SK-N-MC (cell line): ENCODE measurements at regions not wholly inside any gene's neighbourhood (a gene's known extent, or its start where the extent isn't known, plus 50 kb on each side); places are given as distances from the start of the nearest gene placed in this dataset.

Source experiments
- DNase-seq: peaks from one replicate; pipeline ENCODE4 v3.0.0-alpha.2; 2011; ENCODE audit warnings: low read depth, low spot score
- H3K27ac ChIP-seq: fragments of 200-600 bp; sonication (generic); 2 replicates; pipeline ENCODE4 v1.5.1; 2016; ENCODE audit warnings: mixed run types
- H3K36me3 ChIP-seq: fragments of 200-600 bp; sonication (generic); 2 replicates; pipeline ENCODE4 v1.6.1; 2017; ENCODE audit warnings: antibody characterized with exemption, low read length, mixed read lengths; ENCODE audit not compliant: insufficient read depth
- H3K4me3 ChIP-seq: fragments of 200-600 bp; sonication (generic); 2 replicates; pipeline ENCODE4 v1.5.1; 2016
- H3K9ac ChIP-seq: fragments of 200-600 bp; sonication (generic); 2 replicates; pipeline ENCODE4 v1.8.0; 2017; ENCODE audit warnings: mixed run types, mixed read lengths; ENCODE audit not compliant: insufficient read length
- H3K9me3 ChIP-seq: fragments of 200-600 bp; sonication (generic); 2 replicates; pipeline ENCODE4 v1.6.1; 2017; ENCODE audit warnings: low read depth, mild to moderate bottlenecking, antibody characterized with exemption, low read length, moderate library complexity, mixed read lengths
- EZH2 ChIP-seq: fragments of 200-600 bp; sonication (generic); IDR thresholded peaks from one replicate; pipeline ENCODE4 v1.6.1; 2017; ENCODE audit warnings: antibody characterized with exemption
- FOXP2 ChIP-seq: optimal IDR thresholded peaks from 2 replicates; pipeline ENCODE3; 2011; ENCODE audit warnings: mild to moderate bottlenecking, moderate library complexity; ENCODE audit not compliant: insufficient read depth; ENCODE audit errors: extremely low read length, control extremely low read depth
- POLR2AphosphoS5 ChIP-seq: IDR thresholded peaks from 2 replicates; pipeline ENCODE4 v1.6.1; 2012; ENCODE audit warnings: mild to moderate bottlenecking, low read depth, low read length, borderline replicate concordance

GRCh38 chr2:120572226-120572625, 163.4 kb upstream of the GLI2 start:
- Histone ChIP-seq H3K4me3 (no peak overlapping the region), H3K36me3 (no peaks in the 10 kb centered on the region), H3K27ac (no peak overlapping the region), H3K9ac (no peak overlapping the region), H3K9me3 (no peaks in the 10 kb centered on the region)
- TF ChIP-seq FOXP2 (no peak), POLR2AphosphoS5 (no peak), EZH2 (no peak)
- no peak for DNase-seq

- no peak for DNase-seq
- TF ChIP-seq EZH2, result no peak
- no peak for TF ChIP-seq POLR2AphosphoS5
- TF ChIP-seq FOXP2, result no peak
- H3K4me3 ChIP-seq, result no peak overlapping the region
- H3K9ac ChIP-seq, result no peak overlapping the region
- no peaks in the 10 kb centered on the region for H3K36me3 ChIP-seq
- no peak overlapping the region for H3K27ac ChIP-seq
- H3K9me3 ChIP-seq, result no peaks in the 10 kb centered on the region
Observed at GRCh38 chr2:120574620-120575019, 161.0 kb upstream of the GLI2 start.

- Histone ChIP-seq H3K36me3 (no peaks in the 10 kb centered on the region), H3K9ac (no peak overlapping the region), H3K27ac (no peak overlapping the region), H3K9me3 (no peaks in the 10 kb centered on the region), H3K4me3 (no peak overlapping the region)
- DNase-seq, result no peak
- no peak for TF ChIP-seq EZH2
- TF ChIP-seq FOXP2, result no peak
- no peak for TF ChIP-seq POLR2AphosphoS5
Observed at GRCh38 chr2:120575966-120576365, 159.7 kb upstream of the GLI2 start.

GRCh38 chr2:120576509-120577474, 158.9 kb upstream of the GLI2 start:
- H3K9me3 ChIP-seq, result no peaks in the 10 kb centered on the region
- H3K9ac ChIP-seq, result no peak overlapping the region
- no peak overlapping the region for H3K27ac ChIP-seq
- peak overlapping the region; percentile 40; the same call in 1 of the 2 replicates for H3K4me3 ChIP-seq
- H3K36me3 ChIP-seq, result no peaks in the 10 kb centered on the region
- peak; percentile 58 for DNase-seq
- TF ChIP-seq POLR2AphosphoS5 (no peak), EZH2 (no peak), FOXP2 (no peak)

GRCh38 chr2:120577721-120578295, 157.9 kb upstream of the GLI2 start:
- Histone ChIP-seq H3K36me3 (no peaks in the 10 kb centered on the region), H3K9ac (no peak overlapping the region), H3K9me3 (no peaks in the 10 kb centered on the region), H3K4me3 (no peak overlapping the region), H3K27ac (no peak overlapping the region)
- TF ChIP-seq FOXP2 (no peak), EZH2 (no peak), POLR2AphosphoS5 (no peak)
- no peak for DNase-seq

GRCh38 chr2:120578576-120579352, 156.9 kb upstream of the GLI2 start:
- H3K4me3 ChIP-seq, result no peak overlapping the region
- no peak overlapping the region for H3K9ac ChIP-seq
- H3K9me3 ChIP-seq, result no peaks in the 10 kb centered on the region
- DNase-seq, result no peak
- H3K27ac ChIP-seq, result no peak overlapping the region
- H3K36me3 ChIP-seq, result no peaks in the 10 kb centered on the region
- no peak for TF ChIP-seq FOXP2
- no peak for TF ChIP-seq POLR2AphosphoS5
- TF ChIP-seq EZH2, result no peak

- Histone ChIP-seq H3K36me3 (no peaks in the 10 kb centered on the region), H3K9me3 (no peaks in the 10 kb centered on the region), H3K9ac (no peak overlapping the region), H3K27ac (no peak overlapping the region), H3K4me3 (no peak overlapping the region)
- DNase-seq, result no peak
- TF ChIP-seq FOXP2 (no peak), EZH2 (no peak), POLR2AphosphoS5 (no peak)
Observed at GRCh38 chr2:120579916-120580685, 155.6 kb upstream of the GLI2 start.

- TF ChIP-seq FOXP2 (no peak), EZH2 (no peak), POLR2AphosphoS5 (no peak)
Observed at GRCh38 chr2:120580709-120581108, 155.0 kb upstream of the GLI2 start.

More at GRCh38 chr2:120580709-120581108, 155.0 kb upstream of the GLI2 start:
- Histone ChIP-seq H3K27ac (no peak overlapping the region), H3K9ac (no peak overlapping the region), H3K4me3 (no peak overlapping the region), H3K36me3 (no peaks in the 10 kb centered on the region), H3K9me3 (no peaks in the 10 kb centered on the region)
- DNase-seq, result no peak
